A673 (cell line): ENCODE measurements at regions not wholly inside any gene's neighbourhood (a gene's known extent, or its start where the extent isn't known, plus 50 kb on each side); places are given as distances from the start of the nearest gene placed in this dataset.

ENCODE experiments used
- BruUV-seq: library from RNA; stranded (reverse); fragments of 400-500 nt; replicated peaks from 2 replicates; lab custom pipeline; 2021; lab: Mats Ljungman, UMichigan
- CTCF ChIA-PET: fragments of 300-600 bp; sonication (Branson Sonifier 250); formaldehyde crosslinking; loops from one replicate; lab custom pipeline; 2022; ENCODE audit warnings: antibody characterized with exemption; lab: Charles Lee
- POLR2A ChIA-PET: fragments of 300-600 bp; sonication (Branson Sonifier 250); formaldehyde crosslinking; loops from one replicate; lab custom pipeline; 2022; ENCODE audit warnings: antibody characterized with exemption; ENCODE audit not compliant: low non-redundant PET; lab: Charles Lee
- DNase-seq: peaks from one replicate; pipeline ENCODE4 v3.0.0-alpha.2; 2015; ENCODE audit warnings: low spot score
- H3K27ac ChIP-seq: fragments of 200-600 bp; sonication (generic); 2 replicates; pipeline ENCODE4 v1.5.1; 2016; ENCODE audit warnings: mixed run types, low read depth, mild to moderate bottlenecking, mixed read lengths, antibody characterized with exemption, low read length; ENCODE audit not compliant: poor library complexity, severe bottlenecking
- H3K27me3 ChIP-seq: fragments of 200-600 bp; sonication (generic); replicated peaks from 2 replicates; pipeline ENCODE4 v1.6.1; 2017; ENCODE audit warnings: mixed run types, low read depth, mild to moderate bottlenecking, mixed read lengths, antibody characterized with exemption, low read length; ENCODE audit not compliant: insufficient read depth, poor library complexity
- H3K36me3 ChIP-seq: fragments of 200-600 bp; sonication (generic); 2 replicates; pipeline ENCODE4 v1.6.1; 2016; ENCODE audit warnings: mixed run types, mild to moderate bottlenecking, mixed read lengths, antibody characterized with exemption, low read length; ENCODE audit not compliant: insufficient read depth, poor library complexity, severe bottlenecking
- H3K4me1 ChIP-seq: fragments of 200-600 bp; sonication (generic); 2 replicates; pipeline ENCODE4 v1.6.1; 2017; ENCODE audit warnings: mixed run types, mild to moderate bottlenecking, mixed read lengths, antibody characterized with exemption, low read length; ENCODE audit not compliant: insufficient read depth, poor library complexity, severe bottlenecking
- H3K4me3 ChIP-seq: fragments of 200-600 bp; sonication (generic); 2 replicates; pipeline ENCODE4 v1.5.1; 2016; ENCODE audit warnings: low read depth, mixed run types, mild to moderate bottlenecking, mixed read lengths, low read length; ENCODE audit not compliant: poor library complexity, severe bottlenecking
- H3K9me3 ChIP-seq: fragments of 200-600 bp; sonication (generic); 2 replicates; pipeline ENCODE4 v1.6.1; 2016; ENCODE audit warnings: mixed run types, low read depth, mild to moderate bottlenecking, mixed read lengths, antibody characterized with exemption, low read length; ENCODE audit not compliant: poor library complexity, severe bottlenecking
- CTCF ChIP-seq: fragments of 300-800, 200-600 bp; sonication (generic); conservative IDR thresholded peaks from 2 replicates; pipeline ENCODE4 v1.5.1; 2017; ENCODE audit warnings: low read depth, mild to moderate bottlenecking, antibody characterized with exemption, low read length, moderate library complexity, mixed read lengths
- EZH2 ChIP-seq: fragments of 200-600 bp; sonication (generic); IDR thresholded peaks from 2 replicates; pipeline ENCODE4 v1.6.1; 2017; ENCODE audit warnings: borderline replicate concordance, low read depth, mild to moderate bottlenecking, mixed read lengths, antibody characterized with exemption, low read length; ENCODE audit not compliant: poor library complexity, severe bottlenecking
- intact Hi-C: fragments of 100-400 bp; cut with micrococcal nuclease; formaldehyde crosslinking; loops from one replicate; pipeline ENCODE4 v1.10.0; 2022; ENCODE audit not compliant: unreplicated experiment

DNA sequence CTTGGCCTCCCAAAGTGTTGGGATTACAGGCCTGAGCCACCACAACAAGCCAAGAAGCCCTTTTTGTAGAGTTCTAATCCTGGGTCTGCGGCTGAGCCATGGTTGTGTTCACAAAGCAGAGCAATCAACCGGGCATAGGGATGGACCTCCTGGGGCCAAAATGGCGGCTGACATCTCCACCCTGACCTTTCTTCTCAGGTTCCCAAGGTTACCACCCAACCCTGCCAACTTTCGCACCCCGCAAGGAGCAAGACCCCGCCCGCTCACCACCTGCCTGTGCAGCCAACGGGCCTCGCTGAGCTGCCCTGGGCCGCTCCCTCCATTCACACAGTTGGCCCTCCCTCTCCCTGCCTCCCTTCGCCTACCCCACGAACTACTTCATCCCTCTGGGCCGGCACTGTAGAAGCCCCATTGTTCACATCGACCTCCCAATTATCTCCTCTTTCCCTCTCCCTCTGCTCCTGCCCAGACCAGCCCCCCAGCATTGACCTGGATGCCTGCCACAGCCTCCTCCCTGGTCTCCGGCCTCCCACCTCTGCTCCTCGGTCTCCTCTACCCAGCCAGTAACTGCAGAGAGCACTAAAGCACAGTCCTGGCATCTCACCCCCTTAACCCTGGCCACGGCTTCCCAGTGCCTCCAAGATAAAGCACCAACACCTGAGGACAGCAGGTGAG lies 62.0 kb upstream of the TFRC start:
- H3K27ac ChIP-seq, result no peak overlapping the region
- intact Hi-C loops, result no loop called here

DNA sequence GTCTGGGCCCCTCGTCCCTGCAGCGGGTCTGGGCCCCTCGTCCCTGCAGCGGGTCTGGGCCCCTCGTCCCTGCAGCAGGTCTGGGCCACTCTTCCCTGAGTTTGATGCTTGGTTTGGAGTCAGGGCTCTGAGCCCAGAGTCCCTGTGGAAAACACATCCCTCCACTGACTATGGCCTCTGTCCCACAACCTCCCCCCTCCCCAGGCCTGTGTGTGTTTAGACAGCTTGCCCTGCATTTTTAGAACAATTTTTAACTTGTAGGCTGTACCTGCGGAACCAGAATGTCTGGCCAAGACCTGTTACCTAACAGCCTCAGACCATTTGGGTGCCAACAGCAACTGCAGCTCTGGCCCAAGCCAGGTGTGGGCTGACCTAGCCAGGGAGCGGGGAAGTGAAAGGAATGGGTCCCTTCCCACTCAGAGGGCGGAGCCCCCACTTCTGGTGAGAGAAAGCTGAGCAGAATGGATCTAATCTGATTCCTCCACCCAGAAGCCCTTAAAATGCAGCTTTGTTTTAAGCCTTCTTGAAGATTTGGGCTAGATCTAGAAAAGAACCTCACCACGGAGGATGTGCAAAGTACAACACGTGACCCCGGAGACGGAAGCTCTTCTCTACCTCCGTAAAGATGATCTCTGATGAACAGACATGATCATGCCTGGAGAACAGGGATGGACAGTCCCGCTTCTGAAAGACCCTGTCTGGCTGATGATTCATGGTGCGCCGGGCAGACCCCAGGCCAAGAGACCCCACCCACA lies 60.5 kb upstream of the TFRC start:
- no peak for TF ChIP-seq EZH2
- no peak for TF ChIP-seq CTCF
- H3K4me3 ChIP-seq, result no peak overlapping the region
- no peaks in the 10 kb centered on the region for H3K27me3 ChIP-seq
- no TSS peak for BruUV-seq
- H3K36me3 ChIP-seq, result no peaks in the 10 kb centered on the region
- H3K9me3 ChIP-seq, result no peaks in the 10 kb centered on the region
- POLR2A ChIA-PET, result no interaction called here
- intact Hi-C loops, result no loop called here
- no peak for DNase-seq
- CTCF ChIA-PET, result no interaction called here
- no peak overlapping the region for H3K27ac ChIP-seq
- H3K4me1 ChIP-seq, result no peaks in the 10 kb centered on the region

More for the DNA sequence above, 62.0 kb upstream of the TFRC start:
- Histone ChIP-seq H3K4me3 (no peak overlapping the region), H3K4me1 (no peaks in the 10 kb centered on the region), H3K36me3 (no peaks in the 10 kb centered on the region), H3K9me3 (no peaks in the 10 kb centered on the region), H3K27me3 (no peaks in the 10 kb centered on the region)
- DNase-seq, result no peak
- ChIA-PET CTCF (no interaction called here), POLR2A (no interaction called here)
- no peak for TF ChIP-seq EZH2
- BruUV-seq, result no TSS peak

DNA sequence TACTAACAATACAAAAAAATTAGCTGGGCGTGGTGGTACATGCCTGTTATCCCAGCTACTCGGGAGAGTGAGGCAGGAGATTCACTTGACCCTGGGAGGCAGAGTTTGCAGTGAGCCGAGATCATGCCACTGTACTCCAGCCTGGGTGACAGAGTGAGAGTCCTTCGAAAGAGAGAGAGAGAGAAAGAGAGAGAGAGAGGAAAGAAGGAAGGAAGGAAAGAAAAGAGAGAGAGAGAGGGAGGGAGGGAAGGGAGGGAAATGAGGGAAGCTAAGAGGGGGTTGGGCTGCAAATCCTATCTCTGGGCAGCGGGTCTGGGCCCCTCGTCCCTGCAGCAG lies 59.9 kb upstream of the TFRC start:
- ChIA-PET CTCF (no interaction called here), POLR2A (no interaction called here)
- H3K36me3 ChIP-seq, result no peaks in the 10 kb centered on the region
- intact Hi-C loops, result no loop called here
- no peaks in the 10 kb centered on the region for H3K27me3 ChIP-seq
- no peak overlapping the region for H3K4me3 ChIP-seq
- no peaks in the 10 kb centered on the region for H3K9me3 ChIP-seq
- DNase-seq, result no peak
- TF ChIP-seq EZH2, result no peak
- TF ChIP-seq CTCF, result no peak
- no TSS peak for BruUV-seq
- H3K4me1 ChIP-seq, result no peaks in the 10 kb centered on the region
- no peak overlapping the region for H3K27ac ChIP-seq
